ENCODE measurements at regions not wholly inside any gene's neighbourhood (a gene's known extent, or its start where the extent isn't known, plus 50 kb on each side); places are given as distances from the start of the nearest gene placed in this dataset.

- TF ChIP-seq, protein P1, sequence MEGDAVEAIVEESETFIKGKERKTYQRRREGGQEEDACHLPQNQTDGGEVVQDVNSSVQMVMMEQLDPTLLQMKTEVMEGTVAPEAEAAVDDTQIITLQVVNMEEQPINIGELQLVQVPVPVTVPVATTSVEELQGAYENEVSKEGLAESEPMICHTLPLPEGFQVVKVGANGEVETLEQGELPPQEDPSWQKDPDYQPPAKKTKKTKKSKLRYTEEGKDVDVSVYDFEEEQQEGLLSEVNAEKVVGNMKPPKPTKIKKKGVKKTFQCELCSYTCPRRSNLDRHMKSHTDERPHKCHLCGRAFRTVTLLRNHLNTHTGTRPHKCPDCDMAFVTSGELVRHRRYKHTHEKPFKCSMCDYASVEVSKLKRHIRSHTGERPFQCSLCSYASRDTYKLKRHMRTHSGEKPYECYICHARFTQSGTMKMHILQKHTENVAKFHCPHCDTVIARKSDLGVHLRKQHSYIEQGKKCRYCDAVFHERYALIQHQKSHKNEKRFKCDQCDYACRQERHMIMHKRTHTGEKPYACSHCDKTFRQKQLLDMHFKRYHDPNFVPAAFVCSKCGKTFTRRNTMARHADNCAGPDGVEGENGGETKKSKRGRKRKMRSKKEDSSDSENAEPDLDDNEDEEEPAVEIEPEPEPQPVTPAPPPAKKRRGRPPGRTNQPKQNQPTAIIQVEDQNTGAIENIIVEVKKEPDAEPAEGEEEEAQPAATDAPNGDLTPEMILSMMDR (IDR thresholded peaks at IDR 0.05), result no peak
- no peak for TF ChIP-seq POLR2A (IDR thresholded peaks at IDR 0.05)
- no peak for TF ChIP-seq EP300 (IDR thresholded peaks at IDR 0.05)
Observed at GRCh38 chr4:12873351-12873750, 610.8 kb downstream of the RAB28 start.
